ENCODE measurements at regions not wholly inside any gene's neighbourhood (a gene's known extent, or its start where the extent isn't known, plus 50 kb on each side); places are given as distances from the start of the nearest gene placed in this dataset.

- TF ChIP-seq CTCF (IDR thresholded peaks at IDR 0.05; ENCODE audit: partially characterized antibody, unreplicated experiment) = no peak
- Mint-ChIP-seq H3K27ac (ENCODE audit: unreplicated experiment) (no peak overlapping the region), H3K36me3 (ENCODE audit: unreplicated experiment) (no peaks in the 10 kb centered on the region), H3K4me1 (ENCODE audit: low read depth, unreplicated experiment) (no peaks in the 10 kb centered on the region), H3K27me3 (ENCODE audit: unreplicated experiment) (no peaks in the 10 kb centered on the region), H3K9me3 (ENCODE audit: unreplicated experiment) (no peaks in the 10 kb centered on the region), H3K4me3 (ENCODE audit: unreplicated experiment) (no peak overlapping the region)
- no peak for DNase-seq
Observed at GRCh38 chr18:72102412-72102811, 441.7 kb downstream of the CBLN2 start.

- Mint-ChIP-seq H3K36me3 (ENCODE audit: unreplicated experiment) (no peaks in the 10 kb centered on the region), H3K4me1 (ENCODE audit: low read depth, unreplicated experiment) (no peaks in the 10 kb centered on the region), H3K9me3 (ENCODE audit: unreplicated experiment) (no peaks in the 10 kb centered on the region), H3K4me3 (ENCODE audit: unreplicated experiment) (no peak overlapping the region), H3K27ac (ENCODE audit: unreplicated experiment) (no peak overlapping the region), H3K27me3 (ENCODE audit: unreplicated experiment) (no peaks in the 10 kb centered on the region)
- DNase-seq = no peak
- no peak for TF ChIP-seq CTCF (IDR thresholded peaks at IDR 0.05; ENCODE audit: partially characterized antibody, unreplicated experiment)
Observed at GRCh38 chr18:72100465-72101004, 443.6 kb downstream of the CBLN2 start.

- TF ChIP-seq CTCF (IDR thresholded peaks at IDR 0.05; ENCODE audit: partially characterized antibody, unreplicated experiment) = no peak
- H3K4me3 Mint-ChIP-seq (ENCODE audit: unreplicated experiment) = no peak overlapping the region
Observed at GRCh38 chr18:72091369-72091768, 452.8 kb downstream of the CBLN2 start.

GRCh38 chr18:72089432-72089831, 454.7 kb downstream of the CBLN2 start:
- TF ChIP-seq CTCF (IDR thresholded peaks at IDR 0.05; ENCODE audit: partially characterized antibody, unreplicated experiment) = no peak
- Mint-ChIP-seq H3K4me1 (ENCODE audit: low read depth, unreplicated experiment) (peaks cover 7% of the 10 kb centered on the region), H3K27me3 (ENCODE audit: unreplicated experiment) (no peaks in the 10 kb centered on the region), H3K4me3 (ENCODE audit: unreplicated experiment) (no peak overlapping the region), H3K36me3 (ENCODE audit: unreplicated experiment) (no peaks in the 10 kb centered on the region), H3K9me3 (ENCODE audit: unreplicated experiment) (no peaks in the 10 kb centered on the region), H3K27ac (ENCODE audit: unreplicated experiment) (no peak overlapping the region)
- DNase-seq = no peak

More at GRCh38 chr18:72091369-72091768, 452.8 kb downstream of the CBLN2 start:
- H3K36me3 Mint-ChIP-seq (ENCODE audit: unreplicated experiment) = no peaks in the 10 kb centered on the region
- H3K27me3 Mint-ChIP-seq (ENCODE audit: unreplicated experiment) = no peaks in the 10 kb centered on the region
- no peak for DNase-seq
- H3K27ac Mint-ChIP-seq (ENCODE audit: unreplicated experiment) = no peak overlapping the region
- peaks cover 2% of the 10 kb centered on the region for H3K4me1 Mint-ChIP-seq (ENCODE audit: low read depth, unreplicated experiment)
- no peaks in the 10 kb centered on the region for H3K9me3 Mint-ChIP-seq (ENCODE audit: unreplicated experiment)

GRCh38 chr18:72086421-72086820, 457.7 kb downstream of the CBLN2 start:
- DNase-seq = no peak
- no peaks in the 10 kb centered on the region for H3K27me3 Mint-ChIP-seq (ENCODE audit: unreplicated experiment)
- H3K27ac Mint-ChIP-seq (ENCODE audit: unreplicated experiment) = no peak overlapping the region
- peaks cover 7% of the 10 kb centered on the region for H3K4me1 Mint-ChIP-seq (ENCODE audit: low read depth, unreplicated experiment)
- H3K36me3 Mint-ChIP-seq (ENCODE audit: unreplicated experiment) = no peaks in the 10 kb centered on the region
- TF ChIP-seq CTCF (IDR thresholded peaks at IDR 0.05; ENCODE audit: partially characterized antibody, unreplicated experiment) = peak; percentile 69
- H3K9me3 Mint-ChIP-seq (ENCODE audit: unreplicated experiment) = no peaks in the 10 kb centered on the region
- no peak overlapping the region for H3K4me3 Mint-ChIP-seq (ENCODE audit: unreplicated experiment)
